CD4-positive, alpha-beta T cell (primary cell): ENCODE measurements at regions not wholly inside any gene's neighbourhood (a gene's known extent, or its start where the extent isn't known, plus 50 kb on each side); places are given as distances from the start of the nearest gene placed in this dataset. TPM values are rescaled to one million over a fixed set of nuclear protein-coding genes. Genes with fewer than 3 reads are reported as not detected.

ENCODE experiments used
- ATAC-seq: fragments of 200-7000 bp; cut with Tn5 transposase; one replicate; pipeline ENCODE4 v1.10.0; 2022; ENCODE audit warnings: mild to moderate bottlenecking; ENCODE audit not compliant: poor library complexity
- CTCF ChIA-PET: fragments of 350-600 bp; sonication (Branson Sonifier 250); formaldehyde crosslinking; loops from one replicate; lab custom pipeline; 2021; ENCODE audit warnings: antibody characterized with exemption, inconsistent platforms; lab: Charles Lee
- POLR2A ChIA-PET: fragments of 350-600 bp; sonication (Branson Sonifier 250); formaldehyde crosslinking; loops from one replicate; lab custom pipeline; 2021; ENCODE audit warnings: antibody characterized with exemption, inconsistent platforms; lab: Charles Lee
- DNase-seq, 14 experiments: peaks; one replicate each; pipeline ENCODE4 v3.0.0-alpha.2; 2013 to 2020; ENCODE audit warnings: mixed read lengths in 2 of 14
- H3K27ac ChIP-seq, 2 donors: one replicate each; pipeline versions ENCODE4 v1.5.1 to v1.7.0; 2013; ENCODE audit warnings: low read length in 2 of 2, low read depth in 1 of 2, mild to moderate bottlenecking in 1 of 2
- H3K27me3 ChIP-seq, 2 experiments: 1 replicate in 1 of 2; 2 replicates in 1 of 2; pipeline versions ENCODE4 v1.6.1 to v1.7.0; 2013; ENCODE audit warnings: low read length in 2 of 2, control low read depth in 1 of 2, mild to moderate bottlenecking in 1 of 2, moderate library complexity in 1 of 2; ENCODE audit not compliant: insufficient read depth in 2 of 2, control insufficient read depth in 1 of 2
- H3K36me3 ChIP-seq: one replicate; pipeline ENCODE4 v1.6.1; 2013; ENCODE audit warnings: low read length, control low read depth; ENCODE audit not compliant: insufficient read depth
- H3K4me1 ChIP-seq: one replicate; pipeline ENCODE4 v1.6.1; 2013; ENCODE audit warnings: low read length, control low read depth; ENCODE audit not compliant: insufficient read depth
- H3K4me3 ChIP-seq: one replicate; pipeline ENCODE4 v1.5.1; 2013; ENCODE audit warnings: mild to moderate bottlenecking, low read length, moderate library complexity
- H3K9me3 ChIP-seq, 2 experiments: 1 replicate in 1 of 2; 2 replicates in 1 of 2; pipeline versions ENCODE4 v1.6.1 to v1.7.0; 2013; ENCODE audit warnings: low read length in 2 of 2, mild to moderate bottlenecking in 2 of 2, control low read depth in 1 of 2, moderate library complexity in 1 of 2; ENCODE audit not compliant: control insufficient read depth in 1 of 2, insufficient read depth in 1 of 2
- H3K27ac Mint-ChIP-seq: one replicate; pipeline ENCODE4 v1.8.0; 2020; ENCODE audit warnings: mixed read lengths
- H3K27me3 Mint-ChIP-seq: one replicate; pipeline ENCODE4 v1.8.0; 2021; ENCODE audit warnings: mixed read lengths
- H3K36me3 Mint-ChIP-seq: one replicate; pipeline ENCODE4 v1.8.0; 2021; ENCODE audit warnings: low read depth, mixed read lengths
- H3K4me1 Mint-ChIP-seq: one replicate; pipeline ENCODE4 v1.8.0; 2021; ENCODE audit warnings: low read depth, mixed read lengths
- H3K4me3 Mint-ChIP-seq: one replicate; pipeline ENCODE4 v1.8.0; 2020; ENCODE audit warnings: mild to moderate bottlenecking, mixed read lengths
- H3K9me3 Mint-ChIP-seq: one replicate; pipeline ENCODE4 v1.8.0; 2020; ENCODE audit warnings: mixed read lengths
- CTCF ChIP-seq: fragments of 200-600 bp; IDR thresholded peaks from one replicate; pipeline ENCODE4 v1.8.0; 2022; ENCODE audit warnings: antibody characterized with exemption, mild to moderate bottlenecking
- intact Hi-C, 2 experiments: fragments of 100-400 bp; cut with DNase I in 1 of 2; cut with micrococcal nuclease in 1 of 2; formaldehyde crosslinking; loops; one replicate each; pipeline versions ENCODE4 v1.15.1 to v1.9.0; 2023 to 2025; cut with DNase I, micrococcal nuclease
- microRNA-seq: library from miRNA; unstranded; fragments of <30 nt; microRNA quantifications from one replicate; pipeline ENCODE4 v1.2.0, GENCODE V29; 2021; ENCODE audit warnings: borderline microRNAs expressed, borderline replicate concordance

GRCh38 chr3:44186712-44187111 lies 55.0 kb upstream of the TOPAZ1 start:
- no peaks in the 10 kb centered on the region for H3K36me3 Mint-ChIP-seq
- H3K27me3 Mint-ChIP-seq = peaks cover 65% of the 10 kb centered on the region
- no peak overlapping the region for H3K4me3 Mint-ChIP-seq
- no peaks in the 10 kb centered on the region for H3K4me1 ChIP-seq
- POLR2A ChIA-PET = no interaction called here
- H3K9me3 ChIP-seq = peaks cover 0 to 4% of the 10 kb centered on the region in 2 experiments
- DNase-seq (no peak), ATAC-seq (no peak)
- H3K9me3 Mint-ChIP-seq = no peaks in the 10 kb centered on the region
- no peak overlapping the region for H3K27ac ChIP-seq
- TF ChIP-seq CTCF = no peak
- no peak overlapping the region for H3K4me3 ChIP-seq
- CTCF ChIA-PET = no interaction called here
- H3K4me1 Mint-ChIP-seq = no peaks in the 10 kb centered on the region
- intact Hi-C loops = no loop called here
- H3K27ac Mint-ChIP-seq = no peak overlapping the region
- H3K27me3 ChIP-seq = peaks cover 11 to 18% of the 10 kb centered on the region in 2 experiments
- no peaks in the 10 kb centered on the region for H3K36me3 ChIP-seq

Small RNA genes lying in the stretch of these regions (microRNA-seq; reads per million reads assigned to microRNA genes)
- not detected for gene MIR138-1
